ENCODE measurements at regions not wholly inside any gene's neighbourhood (a gene's known extent, or its start where the extent isn't known, plus 50 kb on each side); places are given as distances from the start of the nearest gene placed in this dataset.

GRCh38 chr11:13862845-13863392 lies 99.6 kb upstream of the SPON1 start:
- TF ChIP-seq CTCF (conservative IDR thresholded peaks at IDR 0.05): no peak
- Histone ChIP-seq H4K91ac (ENCODE audit: insufficient read length, low read depth, low read length) (no peak overlapping the region), H3T11ph (ENCODE audit: low read length) (no peak overlapping the region), H3K9ac (ENCODE audit: extremely low read depth, insufficient read length, low read length) (no peak overlapping the region), H3K27ac (ENCODE audit: insufficient read length, low read depth, low read length) (no peak overlapping the region), H4K5ac (ENCODE audit: insufficient read length, low read depth, low read length) (no peak overlapping the region), H3K56ac (ENCODE audit: insufficient read length, low read depth, low read length) (no peak overlapping the region), H3K23ac (ENCODE audit: insufficient read length, low read depth, low read length) (no peak overlapping the region), H2BK12ac (ENCODE audit: insufficient read length, low read depth, low read length) (no peak overlapping the region), H3K4me1 (ENCODE audit: insufficient read depth, low read length) (no peaks in the 10 kb centered on the region), H3K9me3 (ENCODE audit: control insufficient read depth, low read depth, low read length) (no peaks in the 10 kb centered on the region), H3K79me1 (ENCODE audit: insufficient read depth, low read depth, low read length, poor library complexity, severe bottlenecking) (no peaks in the 10 kb centered on the region), H3K4me2 (ENCODE audit: insufficient read depth, insufficient read length, low read length) (no peak overlapping the region), H2BK20ac (ENCODE audit: low read depth, low read length, poor library complexity, severe bottlenecking) (no peak overlapping the region), H3K27me3 (ENCODE audit: insufficient read depth, low read length) (no peaks in the 10 kb centered on the region), H2BK15ac (ENCODE audit: low read depth, low read length) (no peak overlapping the region), H3K4ac (ENCODE audit: low read depth, low read length) (no peak overlapping the region), H3K23me2 (ENCODE audit: insufficient read length, low read depth, low read length, poor library complexity, severe bottlenecking) (no peaks in the 10 kb centered on the region), H3K79me2 (ENCODE audit: insufficient read depth, low read length) (no peaks in the 10 kb centered on the region), H2BK120ac (ENCODE audit: low read depth, low read length, poor library complexity, severe bottlenecking) (no peak overlapping the region), H3K14ac (ENCODE audit: insufficient read depth, low read length) (no peak overlapping the region), H2AFZ (ENCODE audit: low read length) (no peak overlapping the region), H2BK5ac (ENCODE audit: insufficient read length, low read length) (no peak overlapping the region), H3K18ac (ENCODE audit: insufficient read length, low read depth, low read length) (no peak overlapping the region), H4K20me1 (ENCODE audit: control insufficient read depth, insufficient read depth, insufficient read length) (no peaks in the 10 kb centered on the region), H2AK5ac (ENCODE audit: insufficient read length, low read length) (no peak overlapping the region), H4K8ac (replicated peaks; ENCODE audit: insufficient read length, low read depth, low read length) (no peak overlapping the region)
- WGBS (ENCODE audit: extremely low coverage, insufficient read length, low lambda C conversion rate): no CpG with 5 or more reads among the region's 3 CpGs
- no peak overlapping the region for H3K4me3 Mint-ChIP-seq
- no peaks in the 10 kb centered on the region; a peak in 1 of 5 replicates for H3K9me3 Mint-ChIP-seq
- no peaks in the 10 kb centered on the region for H3K27me3 Mint-ChIP-seq (ENCODE audit: low read depth)
- DNase-seq: no peak
- no peaks in the 10 kb centered on the region for H3K36me3 Mint-ChIP-seq (ENCODE audit: insufficient read depth in 1 of 3, low read depth in 3 of 3)
- H3K4me1 Mint-ChIP-seq: peaks cover 0 to 9% of the 10 kb centered on the region in 2 experiments; a peak in 2 of 4 replicates
- no peak overlapping the region for H3K27ac Mint-ChIP-seq

All from H9 (cell line).